Loucy (cell line): ENCODE measurements at regions not wholly inside any gene's neighbourhood (a gene's known extent, or its start where the extent isn't known, plus 50 kb on each side); places are given as distances from the start of the nearest gene placed in this dataset.

Source experiments
- H2AFZ ChIP-seq: fragments of 200-600 bp; sonication (generic); 2 replicates; pipeline ENCODE4 v1.6.0; 2016; ENCODE audit warnings: antibody characterized with exemption, mild to moderate bottlenecking, low read length, moderate library complexity
- H3F3A ChIP-seq: fragments of 200-600 bp; 2 replicates; pipeline ENCODE4 v1.6.0; 2016; ENCODE audit warnings: antibody characterized with exemption, low read depth, mild to moderate bottlenecking
- H3K27me3 ChIP-seq: fragments of 200-600 bp; sonication (generic); 2 replicates; pipeline ENCODE4 v1.6.1; 2014; ENCODE audit warnings: low read length, mild to moderate bottlenecking; ENCODE audit not compliant: insufficient read depth, poor library complexity, severe bottlenecking
- H3K36me3 ChIP-seq: fragments of 200-600 bp; sonication (generic); 2 replicates; pipeline ENCODE4 v1.6.1; 2016; ENCODE audit warnings: low read length; ENCODE audit not compliant: insufficient read depth
- H3K4me1 ChIP-seq: fragments of 200-600 bp; sonication (generic); 2 replicates; pipeline ENCODE4 v1.5.1; 2014; ENCODE audit warnings: low read length, mild to moderate bottlenecking; ENCODE audit not compliant: insufficient read depth, poor library complexity, severe bottlenecking
- H3K4me2 ChIP-seq: fragments of 200-600 bp; sonication (generic); 2 replicates; pipeline ENCODE4 v1.6.0; 2014; ENCODE audit warnings: antibody characterized with exemption, low read length, low read depth, mild to moderate bottlenecking; ENCODE audit not compliant: poor library complexity, severe bottlenecking
- H3K4me3 ChIP-seq: fragments of 200-600 bp; sonication (generic); 2 replicates; pipeline ENCODE4 v1.5.1; 2014; ENCODE audit warnings: low read length, mild to moderate bottlenecking, mixed read lengths; ENCODE audit not compliant: poor library complexity, severe bottlenecking
- H3K79me2 ChIP-seq: fragments of 200-600 bp; sonication (generic); 2 replicates; pipeline ENCODE4 v1.6.1; 2014; ENCODE audit warnings: low read length; ENCODE audit not compliant: insufficient read depth
- H3K9ac ChIP-seq: fragments of 200-600 bp; sonication (generic); 2 replicates; pipeline ENCODE4 v1.6.0; 2014; ENCODE audit warnings: mild to moderate bottlenecking, low read depth, low read length, moderate library complexity; ENCODE audit not compliant: poor library complexity, severe bottlenecking
- H3K9me2 ChIP-seq: fragments of 200-600 bp; sonication (generic); replicated peaks from 2 replicates; pipeline ENCODE4 v1.6.1; 2016; ENCODE audit warnings: low read depth, low read length, mixed read lengths
- H3K9me3 ChIP-seq: fragments of 200-600 bp; sonication (generic); 2 replicates; pipeline ENCODE4 v1.6.1; 2014; ENCODE audit warnings: mild to moderate bottlenecking, antibody characterized with exemption, low read length, low read depth; ENCODE audit not compliant: insufficient read depth
- H4K20me1 ChIP-seq: fragments of 200-600 bp; sonication (generic); 2 replicates; pipeline ENCODE4 v1.6.0; 2014; ENCODE audit warnings: antibody characterized with exemption, low read length, mild to moderate bottlenecking; ENCODE audit not compliant: insufficient read depth, poor library complexity, severe bottlenecking
- EZH2phosphoT487 ChIP-seq: fragments of 200-600 bp; IDR thresholded peaks from 2 replicates; pipeline ENCODE4 v1.6.1; 2018; ENCODE audit warnings: antibody characterized with exemption, mild to moderate bottlenecking, moderate library complexity, borderline replicate concordance
- TF ChIP-seq, protein P1 (sequence below): fragments of 200-600 bp; sonication (generic); conservative IDR thresholded peaks from 2 replicates; pipeline ENCODE4 v1.5.1; 2014; ENCODE audit warnings: mild to moderate bottlenecking, antibody characterized with exemption, low read length

DNA sequence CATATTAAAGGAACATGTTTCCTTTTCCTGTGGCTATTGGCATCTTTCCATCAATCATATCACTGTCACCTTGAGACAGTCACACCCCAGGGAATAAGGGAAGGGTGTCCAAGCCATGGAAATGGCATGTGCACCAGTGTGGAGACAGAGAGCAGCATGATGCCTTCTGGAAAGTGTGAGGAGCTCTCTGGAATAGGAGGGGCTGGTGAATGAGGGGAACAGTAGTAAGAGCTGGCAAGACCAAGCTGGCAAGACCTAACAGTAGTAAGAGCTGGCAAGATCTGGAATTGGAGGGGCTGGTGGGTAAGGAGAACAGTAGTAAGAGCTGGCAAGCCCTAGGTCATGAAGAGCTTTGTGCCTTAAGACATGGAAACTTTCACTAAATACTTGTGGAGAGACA, 186.7 kb downstream of the C1orf94 start:
- H2AFZ ChIP-seq, result no peak overlapping the region
- H3K36me3 ChIP-seq, result no peaks in the 10 kb centered on the region
- no peak overlapping the region for H3K4me2 ChIP-seq
- peaks cover 41% of the 10 kb centered on the region for H3K27me3 ChIP-seq
- H3K9me3 ChIP-seq, result no peaks in the 10 kb centered on the region
- no peaks in the 10 kb centered on the region for H3K79me2 ChIP-seq
- H3K4me3 ChIP-seq, result no peak overlapping the region
- H3K9ac ChIP-seq, result no peak overlapping the region
- H3K4me1 ChIP-seq, result peaks cover 4% of the 10 kb centered on the region
- no peaks in the 10 kb centered on the region for H3F3A ChIP-seq
- no peaks in the 10 kb centered on the region for H3K9me2 ChIP-seq
- H4K20me1 ChIP-seq, result no peaks in the 10 kb centered on the region
- TF ChIP-seq EZH2phosphoT487, result no peak
- TF ChIP-seq, protein P1, sequence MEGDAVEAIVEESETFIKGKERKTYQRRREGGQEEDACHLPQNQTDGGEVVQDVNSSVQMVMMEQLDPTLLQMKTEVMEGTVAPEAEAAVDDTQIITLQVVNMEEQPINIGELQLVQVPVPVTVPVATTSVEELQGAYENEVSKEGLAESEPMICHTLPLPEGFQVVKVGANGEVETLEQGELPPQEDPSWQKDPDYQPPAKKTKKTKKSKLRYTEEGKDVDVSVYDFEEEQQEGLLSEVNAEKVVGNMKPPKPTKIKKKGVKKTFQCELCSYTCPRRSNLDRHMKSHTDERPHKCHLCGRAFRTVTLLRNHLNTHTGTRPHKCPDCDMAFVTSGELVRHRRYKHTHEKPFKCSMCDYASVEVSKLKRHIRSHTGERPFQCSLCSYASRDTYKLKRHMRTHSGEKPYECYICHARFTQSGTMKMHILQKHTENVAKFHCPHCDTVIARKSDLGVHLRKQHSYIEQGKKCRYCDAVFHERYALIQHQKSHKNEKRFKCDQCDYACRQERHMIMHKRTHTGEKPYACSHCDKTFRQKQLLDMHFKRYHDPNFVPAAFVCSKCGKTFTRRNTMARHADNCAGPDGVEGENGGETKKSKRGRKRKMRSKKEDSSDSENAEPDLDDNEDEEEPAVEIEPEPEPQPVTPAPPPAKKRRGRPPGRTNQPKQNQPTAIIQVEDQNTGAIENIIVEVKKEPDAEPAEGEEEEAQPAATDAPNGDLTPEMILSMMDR, result no peak

DNA sequence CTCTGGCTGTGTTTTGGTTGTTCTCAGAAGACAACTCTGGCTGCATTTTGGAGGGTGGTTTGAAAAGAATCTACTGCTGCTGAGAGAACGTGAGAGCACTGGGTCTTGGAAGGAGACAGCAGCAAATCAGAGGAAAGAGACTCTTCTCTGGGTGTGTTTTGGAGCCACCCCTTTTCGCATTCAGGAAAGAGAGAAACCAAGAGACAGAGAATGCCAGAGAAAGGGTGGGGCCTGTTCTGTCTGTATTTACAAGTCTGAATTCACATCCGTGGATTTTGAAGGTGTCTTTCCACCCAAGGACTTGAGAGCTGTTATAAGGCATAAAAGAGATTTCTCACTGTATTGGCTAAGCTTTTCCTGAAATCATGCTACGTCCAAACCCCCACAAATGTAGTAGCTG, 187.2 kb downstream of the C1orf94 start:
- Histone ChIP-seq H3K79me2 (no peaks in the 10 kb centered on the region), H4K20me1 (no peaks in the 10 kb centered on the region), H3K9ac (no peak overlapping the region), H3K4me3 (no peak overlapping the region), H2AFZ (no peak overlapping the region), H3K36me3 (no peaks in the 10 kb centered on the region), H3K9me3 (no peaks in the 10 kb centered on the region), H3F3A (no peaks in the 10 kb centered on the region), H3K9me2 (no peaks in the 10 kb centered on the region), H3K4me1 (peaks cover 4% of the 10 kb centered on the region), H3K27me3 (peaks cover 46% of the 10 kb centered on the region), H3K4me2 (no peak overlapping the region)
- TF ChIP-seq, protein P1, result no peak
- no peak for TF ChIP-seq EZH2phosphoT487

DNA sequence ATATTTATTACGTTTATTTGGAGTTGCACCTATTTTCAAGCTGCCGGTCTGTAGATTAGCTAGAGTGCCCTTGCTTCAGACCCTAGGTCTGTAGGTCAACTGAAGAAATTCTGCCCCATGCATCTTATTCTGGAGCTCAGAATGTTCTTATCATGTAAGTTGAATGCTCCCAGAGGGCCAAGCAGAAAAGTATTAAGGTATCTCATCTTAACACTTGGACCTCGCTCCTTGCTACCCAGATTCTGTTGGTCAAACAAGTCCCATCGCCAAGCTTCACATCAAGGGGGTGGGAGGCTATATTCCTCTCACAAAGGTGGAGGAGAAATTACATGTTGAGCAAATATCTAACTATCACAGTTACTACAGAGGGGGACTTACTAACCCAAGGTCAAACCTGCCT, 187.7 kb downstream of the C1orf94 start:
- Histone ChIP-seq H2AFZ (no peak overlapping the region), H3K9me3 (no peaks in the 10 kb centered on the region), H3K4me3 (no peak overlapping the region), H3K27me3 (peaks cover 50% of the 10 kb centered on the region), H3K9ac (no peak overlapping the region), H3K9me2 (no peaks in the 10 kb centered on the region), H3F3A (no peaks in the 10 kb centered on the region), H3K36me3 (no peaks in the 10 kb centered on the region), H3K4me1 (peaks cover 4% of the 10 kb centered on the region), H3K79me2 (no peaks in the 10 kb centered on the region), H3K4me2 (no peak overlapping the region), H4K20me1 (no peaks in the 10 kb centered on the region)
- TF ChIP-seq, protein P1, result no peak
- TF ChIP-seq EZH2phosphoT487, result no peak
